B cell (primary cell): ENCODE measurements at regions not wholly inside any gene's neighbourhood (a gene's known extent, or its start where the extent isn't known, plus 50 kb on each side); places are given as distances from the start of the nearest gene placed in this dataset.

Experiments
- ATAC-seq: fragments of 200-7000 bp; cut with Tn5 transposase; one replicate; pipeline ENCODE4 v1.10.0; 2021; ENCODE audit warnings: low read depth, mild to moderate bottlenecking, moderate number of reproducible peaks, moderate library complexity
- CTCF ChIA-PET: fragments of 350-600 bp; sonication (Branson Sonifier 250); formaldehyde crosslinking; loops from one replicate; lab custom pipeline; 2021; ENCODE audit warnings: antibody characterized with exemption, inconsistent platforms; lab: Charles Lee
- POLR2A ChIA-PET: fragments of 350-600 bp; sonication (Branson Sonifier 250); formaldehyde crosslinking; loops from one replicate; lab custom pipeline; 2021; ENCODE audit warnings: antibody characterized with exemption; lab: Charles Lee
- DNase-seq: peaks from one replicate; pipeline ENCODE4 v3.0.0; 2013
- H2AFZ ChIP-seq: 2 replicates; pipeline ENCODE4 v1.6.1; 2012; ENCODE audit warnings: mild to moderate bottlenecking, low read depth, low read length; ENCODE audit not compliant: insufficient read depth, poor library complexity, severe bottlenecking
- H3K27ac ChIP-seq, 2 donors: 1 replicate in 1 of 2; 2 replicates in 1 of 2; pipeline ENCODE4 v1.5.1; 2012 to 2013; ENCODE audit warnings: low read length in 2 of 2, mild to moderate bottlenecking in 2 of 2, moderate library complexity in 1 of 2
- H3K27me3 ChIP-seq, 4 experiments: fragments of 200-600 bp in 1 of 4; sonication (generic) in 1 of 4; replicated peaks in 1 of 4; 1 replicate in 2 of 4; 2 replicates in 2 of 4; pipeline versions ENCODE4 v1.6.1 to v1.7.0; 2013 to 2016; ENCODE audit warnings: low read length in 3 of 4, mild to moderate bottlenecking in 2 of 4, mixed read lengths in 1 of 4, moderate library complexity in 1 of 4; ENCODE audit not compliant: insufficient read depth in 4 of 4, control insufficient read depth in 3 of 4; ENCODE audit errors: control extremely low read depth in 1 of 4
- H3K36me3 ChIP-seq, 2 experiments: replicated peaks in 1 of 2; 1 replicate in 1 of 2; 2 replicates in 1 of 2; pipeline versions ENCODE4 v1.6.1 to v1.7.1; 2013; ENCODE audit warnings: low read length in 1 of 2; ENCODE audit not compliant: insufficient read depth in 2 of 2, control insufficient read depth in 1 of 2; ENCODE audit errors: control extremely low read depth in 1 of 2, extremely low read depth in 1 of 2
- H3K4me1 ChIP-seq, 2 donors: fragments of 200-600 bp in 1 of 2; sonication (generic) in 1 of 2; 1 replicate in 1 of 2; 2 replicates in 1 of 2; pipeline versions ENCODE4 v1.5.1 to v1.6.1; 2013 to 2017; ENCODE audit warnings: low read length in 2 of 2; ENCODE audit not compliant: control insufficient read depth in 2 of 2, insufficient read depth in 2 of 2
- H3K4me2 ChIP-seq: replicated peaks from 2 replicates; pipeline ENCODE3; 2012; ENCODE audit warnings: mild to moderate bottlenecking, low read depth, low read length; ENCODE audit not compliant: poor library complexity, severe bottlenecking
- H3K4me3 ChIP-seq, 5 experiments: fragments of 200-600 bp in 1 of 5; sonication (generic) in 1 of 5; 1 replicate in 3 of 5; 2 replicates in 2 of 5; pipeline versions ENCODE4 v1.5.1 to v1.7.0; 2011 to 2016; ENCODE audit warnings: low read length in 4 of 5, mild to moderate bottlenecking in 4 of 5, low read depth in 2 of 5, control low read depth in 1 of 5, moderate library complexity in 1 of 5; ENCODE audit not compliant: insufficient read depth in 1 of 5; ENCODE audit errors: control extremely low read depth in 1 of 5, extremely low read depth in 1 of 5
- H3K79me2 ChIP-seq: fragments of 200-600 bp; sonication (generic); one replicate; pipeline ENCODE4 v1.6.0; 2016; ENCODE audit warnings: low read length; ENCODE audit not compliant: control insufficient read depth, insufficient read depth
- H3K9ac ChIP-seq: fragments of 200-600 bp; sonication (generic); 2 replicates; pipeline ENCODE4 v1.6.1; 2017; ENCODE audit warnings: mild to moderate bottlenecking, low read length, moderate library complexity
- H3K9me3 ChIP-seq, 3 donors: one replicate each; pipeline versions ENCODE4 v1.6.1 to v1.7.1; 2013; ENCODE audit warnings: low read length in 2 of 3; ENCODE audit not compliant: control insufficient read depth in 2 of 3, insufficient read depth in 1 of 3; ENCODE audit errors: control extremely low read depth in 1 of 3
- H4K20me1 ChIP-seq: 2 replicates; pipeline ENCODE4 v1.6.0; 2012; ENCODE audit warnings: mild to moderate bottlenecking, low read length; ENCODE audit not compliant: insufficient read depth, control insufficient read depth, poor library complexity, severe bottlenecking
- H3K27ac Mint-ChIP-seq: one replicate; pipeline ENCODE4 v1.8.0; 2021; ENCODE audit warnings: mixed read lengths
- H3K27me3 Mint-ChIP-seq: one replicate; pipeline ENCODE4 v1.8.0; 2021; ENCODE audit warnings: mixed read lengths
- H3K4me1 Mint-ChIP-seq: one replicate; pipeline ENCODE4 v1.8.0; 2021; ENCODE audit warnings: mixed read lengths
- H3K4me3 Mint-ChIP-seq: one replicate; pipeline ENCODE4 v1.8.0; 2021; ENCODE audit warnings: mixed read lengths
- H3K9me3 Mint-ChIP-seq: one replicate; pipeline ENCODE4 v1.8.0; 2022; ENCODE audit warnings: mixed read lengths; ENCODE audit not compliant: insufficient read depth
- EZH2 ChIP-seq: IDR thresholded peaks from 2 replicates; pipeline ENCODE4 v1.6.1; 2012; ENCODE audit warnings: borderline replicate concordance, low read depth, mild to moderate bottlenecking, moderate library complexity, low read length; ENCODE audit not compliant: insufficient read depth, poor library complexity, severe bottlenecking
- WGBS: methylation state at CpG from one replicate; pipeline ENCODE4 v1.1.5; 2013; ENCODE audit warnings: missing lambda C conversion rate; ENCODE audit not compliant: insufficient coverage; 5-methylcytosine and 5-hydroxymethylcytosine counted together
- intact Hi-C: fragments of 100-400 bp; cut with micrococcal nuclease; formaldehyde crosslinking; loops from one replicate; pipeline ENCODE4 v1.10.0; 2022
- TF ChIP-seq, protein P1 (sequence below): fragments of 200-600 bp; IDR thresholded peaks from one replicate; pipeline ENCODE4 v1.8.0; 2022; ENCODE audit warnings: antibody characterized with exemption, mild to moderate bottlenecking

DNA sequence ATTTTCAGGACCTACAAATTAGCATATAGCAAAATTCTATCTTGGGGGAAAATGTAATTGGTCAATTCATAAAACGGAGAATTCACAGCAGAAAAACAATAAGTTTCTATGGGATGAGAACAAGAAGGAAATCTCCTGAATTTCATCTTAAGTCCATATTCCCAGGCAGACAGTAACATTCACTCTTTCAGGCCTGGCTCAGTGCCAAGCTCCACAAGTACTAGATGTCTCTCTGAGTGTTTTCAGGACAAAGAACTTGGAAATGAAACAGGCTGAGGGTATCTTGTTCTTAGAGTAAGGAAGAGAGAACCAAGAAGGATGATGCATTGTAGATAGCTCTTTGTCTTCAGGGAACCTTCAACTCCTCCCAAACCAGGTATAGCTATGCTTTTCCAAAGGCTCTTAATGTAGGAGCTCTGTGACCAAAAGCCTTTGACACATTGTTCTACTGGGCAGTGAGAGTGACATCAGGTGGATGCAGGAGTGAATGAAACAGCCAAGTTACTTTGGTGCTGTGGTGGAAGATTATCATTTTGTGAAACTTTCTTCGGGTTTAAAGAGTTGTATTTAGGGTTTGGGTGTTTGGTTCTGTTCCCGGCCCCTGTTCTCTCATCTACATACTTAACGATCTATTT is 298.3 kb downstream of the GPATCH2 start:
- no peak overlapping the region for H2AFZ ChIP-seq
- no peak for DNase-seq
- intact Hi-C loops = no loop called here
- H3K27me3 ChIP-seq = no peaks in the 10 kb centered on the region
- H4K20me1 ChIP-seq = no peaks in the 10 kb centered on the region
- Mint-ChIP-seq H3K27ac (no peak overlapping the region), H3K4me3 (no peak overlapping the region), H3K4me1 (no peaks in the 10 kb centered on the region), H3K9me3 (peaks cover 7% of the 10 kb centered on the region), H3K27me3 (no peaks in the 10 kb centered on the region)
- H3K4me2 ChIP-seq = no peak overlapping the region
- H3K79me2 ChIP-seq = no peaks in the 10 kb centered on the region
- peaks cover 0 to 11% (median 0%) of the 10 kb centered on the region in 3 donors for H3K9me3 ChIP-seq
- no peaks in the 10 kb centered on the region for H3K36me3 ChIP-seq
- no peak overlapping the region for H3K4me3 ChIP-seq
- H3K27ac ChIP-seq = no peak overlapping the region
- no peak for ATAC-seq
- H3K4me1 ChIP-seq = no peaks in the 10 kb centered on the region
- H3K9ac ChIP-seq = no peak overlapping the region
- TF ChIP-seq EZH2 = no peak
- TF ChIP-seq, protein P1, sequence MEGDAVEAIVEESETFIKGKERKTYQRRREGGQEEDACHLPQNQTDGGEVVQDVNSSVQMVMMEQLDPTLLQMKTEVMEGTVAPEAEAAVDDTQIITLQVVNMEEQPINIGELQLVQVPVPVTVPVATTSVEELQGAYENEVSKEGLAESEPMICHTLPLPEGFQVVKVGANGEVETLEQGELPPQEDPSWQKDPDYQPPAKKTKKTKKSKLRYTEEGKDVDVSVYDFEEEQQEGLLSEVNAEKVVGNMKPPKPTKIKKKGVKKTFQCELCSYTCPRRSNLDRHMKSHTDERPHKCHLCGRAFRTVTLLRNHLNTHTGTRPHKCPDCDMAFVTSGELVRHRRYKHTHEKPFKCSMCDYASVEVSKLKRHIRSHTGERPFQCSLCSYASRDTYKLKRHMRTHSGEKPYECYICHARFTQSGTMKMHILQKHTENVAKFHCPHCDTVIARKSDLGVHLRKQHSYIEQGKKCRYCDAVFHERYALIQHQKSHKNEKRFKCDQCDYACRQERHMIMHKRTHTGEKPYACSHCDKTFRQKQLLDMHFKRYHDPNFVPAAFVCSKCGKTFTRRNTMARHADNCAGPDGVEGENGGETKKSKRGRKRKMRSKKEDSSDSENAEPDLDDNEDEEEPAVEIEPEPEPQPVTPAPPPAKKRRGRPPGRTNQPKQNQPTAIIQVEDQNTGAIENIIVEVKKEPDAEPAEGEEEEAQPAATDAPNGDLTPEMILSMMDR = no peak
- no CpG with 5 or more reads among the region's 4 CpGs for whole genome bisulfite sequencing
- ChIA-PET CTCF (no interaction called here), POLR2A (no interaction called here)

GRCh38 chr1:217331698-217332097 is 299.2 kb downstream of the GPATCH2 start:
- no peak for DNase-seq
- 69% methylated on average over 4 of the region's 4 CpGs for WGBS
- Mint-ChIP-seq H3K4me1 (no peaks in the 10 kb centered on the region), H3K9me3 (peaks cover 7% of the 10 kb centered on the region), H3K27ac (no peak overlapping the region), H3K4me3 (no peak overlapping the region), H3K27me3 (no peaks in the 10 kb centered on the region)
- H3K9me3 ChIP-seq = peaks cover 0 to 11% (median 0%) of the 10 kb centered on the region in 3 donors
- no peak overlapping the region for H3K4me2 ChIP-seq
- H3K79me2 ChIP-seq = no peaks in the 10 kb centered on the region
- no peaks in the 10 kb centered on the region for H4K20me1 ChIP-seq
- H3K36me3 ChIP-seq = no peaks in the 10 kb centered on the region
- no peaks in the 10 kb centered on the region for H3K4me1 ChIP-seq
- TF ChIP-seq EZH2 = no peak
- TF ChIP-seq, protein P1 = no peak
- ATAC-seq = no peak
- no peak overlapping the region for H3K9ac ChIP-seq
- no peak overlapping the region for H2AFZ ChIP-seq
- POLR2A ChIA-PET = no interaction called here
- no peak overlapping the region for H3K4me3 ChIP-seq
- H3K27ac ChIP-seq = no peak overlapping the region
- intact Hi-C loops = no loop called here
- no peaks in the 10 kb centered on the region for H3K27me3 ChIP-seq
- CTCF ChIA-PET = no interaction called here
